NCI-H2227 treated with DMSO at 0.1 percent for 48 hours (cell line): ENCODE measurements at regions not wholly inside any gene's neighbourhood (a gene's known extent, or its start where the extent isn't known, plus 50 kb on each side); places are given as distances from the start of the nearest gene placed in this dataset.

ENCODE experiments used
- DNase-seq: peaks from one replicate; lab custom pipeline; 2025; lab: John Stamatoyannopoulos, UW

DNA sequence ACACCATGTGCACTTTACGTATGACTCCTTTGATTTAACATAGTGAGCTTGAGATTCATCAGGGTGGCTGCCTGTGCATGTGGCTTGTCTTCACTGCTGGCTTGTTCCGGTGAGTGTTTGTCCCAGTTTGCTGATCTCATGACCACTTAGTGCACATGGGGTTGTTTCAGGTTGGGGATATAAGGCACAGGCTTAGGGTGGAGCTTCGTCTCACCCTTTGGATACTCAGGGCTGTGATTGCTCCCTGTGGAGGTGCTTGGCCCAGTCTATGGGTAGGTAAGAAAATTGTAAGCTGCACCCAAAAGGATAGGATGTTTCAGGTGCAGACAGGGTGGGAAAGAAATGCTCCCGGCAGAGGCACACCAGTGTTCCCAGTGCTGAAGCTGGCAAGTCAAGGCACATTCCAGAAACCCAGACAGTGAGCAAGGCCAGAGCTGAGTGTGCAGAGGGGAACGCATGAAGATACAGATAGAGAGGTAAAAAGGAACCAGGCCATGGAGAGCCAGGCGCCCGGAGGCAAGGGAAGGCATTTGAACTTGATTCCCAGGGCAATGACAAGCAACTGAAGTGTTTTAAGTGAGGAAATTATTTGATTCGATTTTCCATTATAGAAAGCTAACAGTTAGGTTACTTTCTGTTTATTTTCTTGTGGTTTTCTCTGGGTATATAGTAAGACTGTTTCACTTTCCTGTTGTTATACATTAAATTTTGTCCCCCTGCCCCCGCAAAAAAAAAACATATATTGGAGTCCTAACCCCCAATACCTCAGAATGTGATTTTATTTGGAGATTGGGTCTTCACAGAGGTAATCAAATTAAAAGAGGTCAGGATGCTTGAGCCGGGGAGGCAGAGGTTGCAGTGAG, 289.8 kb upstream of the KLF6 start:
- DNase-seq = no peak

DNA sequence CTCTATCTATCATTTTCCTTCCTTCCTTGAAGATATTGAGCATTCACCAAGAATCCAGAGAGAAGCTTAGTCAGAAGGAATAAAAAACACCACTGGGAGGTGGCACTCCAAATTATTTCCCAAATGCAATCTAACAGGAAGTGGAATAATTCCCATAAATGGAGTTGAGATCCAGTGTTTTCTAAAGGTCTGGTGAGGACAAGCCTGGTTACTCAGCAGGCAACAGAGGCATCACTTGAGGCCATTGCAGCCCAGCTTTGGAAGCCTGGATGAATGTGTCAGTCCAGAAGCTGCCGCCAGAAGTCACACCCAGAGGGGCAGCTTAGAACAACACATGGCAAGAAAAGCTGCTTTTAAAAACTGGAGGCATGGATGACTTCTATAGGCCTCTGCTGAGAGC, 288.9 kb upstream of the KLF6 start:
- no peak for DNase-seq

DNA sequence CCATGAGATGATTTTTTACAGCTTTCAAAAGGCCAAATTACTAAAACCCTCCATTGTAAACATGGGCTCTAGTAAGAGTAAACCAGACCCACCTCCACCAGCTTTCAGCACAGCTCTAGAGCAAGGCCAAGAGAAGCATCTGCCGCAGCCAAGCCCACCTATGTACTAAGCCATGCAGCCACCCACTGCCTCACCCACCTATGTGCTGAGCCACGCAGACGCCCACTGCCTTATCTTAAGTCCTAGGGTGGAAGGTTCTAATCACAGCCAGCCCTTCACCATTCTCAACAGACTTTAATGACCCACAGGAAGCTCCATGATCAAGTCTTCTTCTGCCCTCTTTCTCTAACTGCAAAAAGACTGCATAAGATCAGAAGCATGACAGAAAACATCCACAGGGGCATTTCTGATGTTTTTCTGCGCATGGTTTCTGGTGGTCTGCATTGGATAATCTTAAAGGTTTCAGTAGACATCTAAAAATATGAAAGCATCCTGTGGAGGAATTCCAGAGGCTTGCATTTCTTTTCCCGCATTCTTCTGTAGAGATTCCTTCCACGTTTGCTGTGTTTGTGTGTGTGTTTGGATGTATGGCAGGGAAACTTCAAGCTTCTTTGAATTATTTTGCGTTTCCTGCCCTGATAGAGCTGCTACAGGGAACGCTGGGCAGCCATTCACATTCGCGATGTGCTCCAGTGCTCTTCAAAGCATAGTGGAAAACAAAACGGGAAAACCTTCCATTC, 286.1 kb upstream of the KLF6 start:
- no peak for DNase-seq

DNA sequence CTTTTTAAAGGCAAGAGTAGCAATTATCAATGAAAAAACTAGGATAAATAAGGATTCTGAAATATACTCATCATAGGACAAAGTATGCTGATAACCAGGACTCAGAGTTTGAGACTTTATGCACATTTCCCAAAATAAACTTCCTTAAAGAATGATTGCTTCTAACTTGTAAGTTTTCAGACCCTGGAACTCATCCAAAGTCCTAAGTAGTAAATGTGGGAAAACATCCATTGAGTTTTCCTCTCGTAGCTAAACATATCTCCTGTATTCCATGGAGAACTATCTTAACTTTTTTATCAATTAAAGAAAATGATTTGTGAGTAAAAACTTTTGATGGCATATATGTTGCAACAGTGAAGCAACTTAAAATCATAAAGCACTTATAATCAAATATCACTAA, 285.2 kb upstream of the KLF6 start:
- DNase-seq = no peak

DNA sequence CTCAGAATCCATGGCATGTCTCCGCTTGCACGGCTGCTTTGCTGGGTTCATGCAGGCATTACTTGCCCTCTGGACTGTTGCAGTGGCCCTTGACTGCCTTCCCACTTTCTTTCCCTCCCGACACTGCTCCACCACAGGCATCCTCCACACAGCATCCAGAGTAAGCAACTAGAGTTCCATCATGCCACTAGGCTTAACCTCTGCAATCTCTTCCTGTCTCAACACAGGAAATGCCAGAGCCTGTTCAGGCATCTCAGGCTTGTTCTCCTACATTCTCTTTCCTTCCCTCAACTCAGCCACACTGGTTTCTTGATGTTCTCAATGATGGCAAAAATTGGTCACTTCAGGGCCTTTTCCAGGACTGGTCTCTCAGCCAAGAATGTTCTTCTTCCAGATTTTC, 284.5 kb upstream of the KLF6 start:
- DNase-seq = no peak

DNA sequence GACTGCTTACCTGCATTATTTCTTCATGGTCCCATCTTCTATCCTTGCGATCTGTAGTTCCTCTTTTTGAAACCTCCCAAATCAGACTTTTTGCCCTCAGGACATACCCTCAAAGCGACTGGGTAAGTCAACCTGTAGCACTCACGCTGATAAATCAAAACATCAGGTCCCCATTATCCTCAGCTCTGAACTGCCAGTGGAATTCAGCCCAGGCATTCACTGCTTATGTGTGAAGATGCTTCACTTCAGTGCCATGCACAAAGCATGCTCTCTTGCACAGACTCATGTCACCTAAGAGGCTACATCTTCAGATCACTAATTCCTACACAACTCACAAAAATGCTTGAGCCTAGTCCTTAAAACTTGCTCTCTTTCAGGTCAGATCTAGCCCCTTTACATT, 283.6 kb upstream of the KLF6 start:
- no peak for DNase-seq

DNA sequence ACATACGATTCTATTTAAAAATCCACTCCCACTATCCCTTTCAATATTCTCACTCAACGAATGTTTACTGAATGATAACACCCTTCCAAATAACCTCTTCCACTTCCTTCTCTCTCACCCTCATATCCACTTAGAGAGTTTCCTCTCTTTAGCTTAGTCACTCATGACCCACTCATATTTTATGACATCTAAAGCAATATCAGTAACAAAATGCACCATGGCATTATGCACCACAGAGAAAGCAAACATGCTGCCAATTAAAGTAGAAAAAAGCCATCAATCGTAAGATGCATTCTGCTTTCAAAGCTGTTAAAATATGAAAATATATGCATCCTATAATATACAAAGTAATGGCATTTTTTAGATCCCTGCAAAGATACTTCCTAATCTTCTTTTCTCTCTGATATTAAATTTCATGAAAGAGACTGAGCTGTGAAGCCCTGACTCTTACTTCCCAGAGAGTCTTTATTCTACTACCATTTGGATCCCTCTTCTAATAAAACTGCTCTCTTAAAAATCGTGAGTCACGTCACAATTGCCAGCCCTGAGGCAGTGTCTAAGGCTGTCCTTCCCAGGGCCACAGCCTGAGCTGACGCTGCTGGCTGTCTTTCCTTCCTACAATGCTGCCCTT, 283.0 kb upstream of the KLF6 start:
- DNase-seq = no peak

DNA sequence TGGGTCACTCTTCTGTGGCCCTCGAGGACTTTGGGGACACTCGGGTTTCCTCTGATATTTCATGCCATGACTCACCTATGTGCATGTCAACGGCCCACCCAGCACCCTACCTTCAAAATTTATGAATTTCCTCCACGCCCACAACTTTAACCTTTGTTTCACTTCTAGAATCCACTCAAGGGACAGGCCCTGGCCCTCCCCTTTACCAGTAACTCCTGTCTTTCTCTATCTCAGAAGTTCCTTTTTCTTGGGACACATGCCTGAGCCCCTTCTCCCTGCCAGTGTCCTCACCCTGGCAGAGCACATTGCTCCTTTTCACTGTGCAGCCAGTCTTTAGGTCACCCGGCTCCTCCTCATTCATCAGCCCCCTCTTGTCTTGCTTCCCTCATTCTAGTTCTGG, 282.5 kb upstream of the KLF6 start:
- DNase-seq = no peak

DNA sequence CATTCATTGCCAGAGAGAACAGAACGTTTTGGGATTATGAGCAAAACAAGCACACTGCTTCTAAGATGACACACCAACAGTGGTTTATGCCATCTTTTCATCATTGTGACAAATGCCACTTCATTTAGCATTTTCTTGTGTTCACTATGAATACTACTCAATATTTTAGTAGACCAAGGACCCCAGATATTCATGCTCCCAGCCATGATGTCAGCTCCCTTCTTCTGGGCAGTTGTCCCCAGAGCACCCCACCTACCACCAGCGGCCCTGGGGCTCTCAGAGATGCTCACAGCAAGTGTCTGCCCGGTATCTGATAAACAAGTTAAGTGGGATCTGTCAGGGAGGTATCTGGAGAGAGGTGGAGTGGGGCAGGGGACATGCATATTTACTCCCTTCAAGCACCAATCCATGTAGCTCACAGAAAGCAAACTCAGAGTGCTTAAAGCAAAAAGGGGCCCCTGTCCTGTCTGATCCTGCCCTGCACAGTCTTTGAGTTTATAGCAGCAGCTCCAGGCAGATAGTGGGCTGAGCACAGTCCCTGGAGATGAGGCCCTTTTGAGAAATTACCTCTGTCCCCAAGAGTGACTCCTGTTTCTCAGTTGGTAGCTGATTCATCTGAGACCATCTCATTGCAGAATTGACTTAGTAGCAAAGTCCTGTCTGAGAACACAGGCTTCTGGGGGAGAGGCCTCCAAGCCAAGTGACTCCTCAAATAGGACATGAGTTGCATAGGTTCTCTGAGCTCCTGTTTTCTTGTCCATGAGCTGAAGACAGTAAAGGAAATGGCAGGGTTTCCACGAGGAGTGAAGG, 281.8 kb upstream of the KLF6 start:
- DNase-seq = no peak

DNA sequence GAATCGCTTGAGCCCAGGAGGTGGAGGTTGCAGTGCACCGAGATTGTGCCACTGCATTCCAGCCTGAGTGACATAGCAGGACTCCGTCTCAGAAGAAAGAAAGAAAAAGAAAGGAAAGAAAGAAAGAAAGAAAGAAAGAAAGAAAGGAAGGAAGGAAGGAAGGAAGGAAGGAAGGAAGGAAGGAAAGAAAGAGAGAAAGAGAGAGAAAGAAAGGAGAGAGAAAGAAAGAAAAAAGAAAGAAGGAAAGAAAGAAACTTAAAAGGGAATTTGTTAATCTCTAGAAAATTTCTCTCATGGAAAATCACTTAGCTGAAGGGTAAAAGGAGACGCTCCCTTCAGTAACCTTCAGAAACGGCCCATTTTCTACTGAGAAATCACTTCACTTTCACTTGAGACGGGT, 279.5 kb upstream of the KLF6 start:
- DNase-seq = no peak

DNA sequence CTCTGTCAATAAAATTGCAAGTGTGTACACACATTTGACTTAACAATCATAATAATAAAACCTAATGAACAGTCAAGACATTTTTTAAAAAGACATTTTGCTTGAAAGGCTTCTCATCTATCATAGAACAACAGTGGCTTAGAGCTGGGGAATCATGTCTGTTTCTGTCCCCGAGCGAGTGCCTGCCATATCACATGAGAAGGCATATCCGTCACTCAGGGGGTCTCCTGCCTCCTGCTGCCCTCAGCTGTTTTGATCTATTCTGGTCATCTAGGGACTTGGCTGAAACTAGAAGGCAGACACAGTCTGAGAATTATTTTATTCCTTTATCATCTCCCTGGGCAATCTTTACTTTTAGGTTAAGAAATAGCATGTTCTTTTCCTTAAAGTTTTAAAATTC, 278.7 kb upstream of the KLF6 start:
- DNase-seq = no peak

DNA sequence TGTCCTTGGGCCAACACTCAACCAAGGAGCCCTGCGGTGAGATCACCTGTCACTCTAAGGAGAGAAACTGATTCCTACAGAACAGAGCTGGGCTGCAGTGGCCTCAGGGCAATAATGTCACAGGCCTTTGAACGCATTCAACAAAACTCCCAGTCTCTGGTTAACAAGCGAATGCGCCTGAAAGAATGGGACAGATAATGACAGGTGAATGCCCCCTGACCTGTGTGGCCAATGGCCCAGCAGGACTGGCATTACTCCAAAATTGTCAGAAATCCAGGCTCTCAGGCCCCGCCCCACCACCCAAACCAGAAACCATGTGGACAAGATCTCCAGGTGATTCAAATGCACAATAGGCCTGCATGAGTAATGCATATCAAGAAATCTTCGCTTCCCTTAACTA, 277.7 kb upstream of the KLF6 start:
- DNase-seq = no peak

DNA sequence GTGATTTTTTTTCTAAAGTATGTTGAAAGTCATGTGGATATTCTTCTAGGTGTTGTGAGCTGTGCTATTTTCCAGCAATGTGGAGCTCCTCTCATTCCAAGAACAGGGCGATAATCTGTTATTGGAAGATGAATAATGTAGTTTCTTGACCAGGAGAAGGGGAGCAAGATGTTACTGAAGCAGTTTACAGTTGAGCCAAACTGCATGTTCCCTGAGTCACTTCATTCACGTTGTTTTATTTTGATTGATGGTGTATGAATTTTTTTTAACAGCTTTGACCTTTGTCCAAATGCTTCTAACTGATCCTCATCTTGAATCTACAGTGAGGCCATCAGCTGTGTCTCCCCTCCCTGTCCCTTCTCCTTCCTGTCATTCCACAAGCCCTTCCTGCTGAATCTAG, 277.1 kb upstream of the KLF6 start:
- DNase-seq = no peak

DNA sequence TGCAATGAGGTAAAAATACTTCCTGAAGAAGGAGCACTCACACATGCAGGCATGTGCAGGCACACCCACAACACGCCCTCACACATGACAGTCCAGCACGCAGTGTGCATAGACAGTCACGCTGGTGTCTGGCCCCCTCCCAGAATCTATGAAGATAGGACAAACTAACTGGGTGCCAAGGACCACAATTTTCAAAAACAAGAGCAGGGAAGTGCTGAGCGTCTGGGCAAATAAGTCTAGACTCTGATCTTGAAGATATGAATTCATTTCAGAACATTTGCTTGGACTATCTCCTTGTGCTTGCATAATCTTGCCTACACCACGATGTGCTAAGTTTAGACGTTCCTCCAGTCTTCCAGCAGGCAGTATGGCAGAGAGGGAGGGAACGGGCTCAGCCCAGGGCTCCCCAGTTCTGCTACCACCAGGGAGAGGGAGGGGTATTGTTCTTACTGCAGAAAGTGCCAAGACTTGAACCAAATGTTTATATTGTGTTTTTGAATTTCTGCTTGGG, 276.5 kb upstream of the KLF6 start:
- DNase-seq = no peak

DNA sequence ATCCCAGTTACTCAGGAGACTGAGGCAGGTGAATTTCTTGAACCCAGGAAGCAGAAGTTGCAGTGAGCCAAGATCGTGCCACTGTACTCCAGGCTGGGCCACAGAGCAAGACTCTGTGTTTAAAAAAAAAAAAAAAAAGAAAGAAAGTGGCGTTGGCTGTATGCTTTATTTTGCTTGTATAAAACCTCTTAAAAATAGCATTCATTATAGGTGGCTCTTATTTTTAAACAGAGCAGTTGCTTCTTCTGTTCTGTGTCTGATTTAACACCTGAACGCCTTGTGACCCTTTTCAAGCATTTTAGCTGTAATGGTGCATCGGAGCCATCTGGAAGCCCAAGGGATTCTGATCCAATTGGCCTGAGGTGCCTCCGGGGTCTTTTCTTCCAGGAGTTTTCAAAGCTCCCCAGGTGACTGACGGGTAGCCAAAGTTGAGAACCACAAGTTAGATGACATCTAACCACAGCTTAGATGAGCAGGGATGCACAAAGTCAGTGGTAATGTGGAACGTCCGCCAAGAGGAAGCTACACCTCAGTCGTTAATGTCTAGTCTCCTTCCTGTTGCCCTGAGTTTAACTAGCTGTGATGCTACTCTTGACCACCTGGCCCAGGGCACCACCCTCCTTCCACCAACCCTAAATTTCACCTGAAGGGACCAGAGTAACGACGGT, 274.6 kb upstream of the KLF6 start:
- no peak for DNase-seq

DNA sequence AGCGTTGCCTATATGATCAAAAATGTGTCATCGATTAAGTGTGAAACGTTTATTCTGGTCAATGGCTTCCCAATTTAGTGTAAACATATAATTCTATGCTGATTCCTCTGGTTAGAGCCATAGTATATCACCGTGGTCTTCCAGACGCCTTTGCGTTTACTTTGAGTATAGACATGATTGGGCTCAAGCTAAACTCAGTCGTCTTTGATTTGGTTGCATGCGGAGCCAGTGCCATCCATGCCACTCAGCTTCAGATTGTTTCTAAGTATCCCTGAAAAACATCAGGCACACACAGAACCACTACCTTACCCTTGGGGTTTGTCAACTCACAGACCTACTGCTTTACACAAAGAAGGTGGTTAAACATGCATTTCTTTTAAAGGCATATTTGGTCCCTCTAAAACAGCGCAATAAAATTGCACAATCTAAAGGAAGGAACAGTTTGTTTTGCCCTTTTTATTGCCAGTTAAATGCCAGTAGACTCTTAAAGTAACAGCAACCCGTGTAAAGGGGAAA, 273.6 kb upstream of the KLF6 start:
- no peak for DNase-seq

DNA sequence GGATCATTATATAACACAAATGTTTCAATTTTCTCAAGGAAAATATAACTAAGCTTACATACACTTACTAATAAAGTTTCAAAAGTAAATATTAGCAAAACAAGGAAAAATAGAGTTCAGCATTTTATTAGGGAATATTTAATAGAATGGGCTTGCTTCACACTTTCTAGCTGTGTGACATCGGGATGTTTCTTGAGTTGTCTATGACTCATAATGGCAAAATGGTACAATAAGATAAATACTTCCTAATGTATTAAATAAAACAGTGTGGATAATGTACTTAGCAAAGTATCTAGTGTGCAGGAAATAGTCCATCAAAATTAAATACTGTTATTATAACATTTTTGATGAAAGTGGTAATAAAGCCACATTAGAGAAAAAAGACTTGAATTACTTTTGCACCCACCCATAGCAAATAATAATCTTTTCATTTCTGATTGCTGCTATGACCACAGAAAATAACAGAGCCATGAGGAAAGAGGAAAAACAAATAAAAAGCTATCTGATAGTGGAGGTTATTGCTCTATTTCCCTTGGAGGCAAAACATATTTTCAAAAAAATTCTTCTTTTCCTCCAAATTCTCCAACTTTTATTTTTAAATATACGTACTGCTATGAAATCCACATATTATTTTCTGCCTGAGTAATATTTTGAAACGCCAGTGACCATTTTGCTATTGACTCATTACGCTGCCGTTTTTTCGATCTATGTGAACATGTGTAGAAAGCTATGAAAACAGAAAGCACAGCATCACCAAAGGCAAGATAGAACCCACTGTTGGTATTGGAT, 272.9 kb upstream of the KLF6 start:
- no peak for DNase-seq

DNA sequence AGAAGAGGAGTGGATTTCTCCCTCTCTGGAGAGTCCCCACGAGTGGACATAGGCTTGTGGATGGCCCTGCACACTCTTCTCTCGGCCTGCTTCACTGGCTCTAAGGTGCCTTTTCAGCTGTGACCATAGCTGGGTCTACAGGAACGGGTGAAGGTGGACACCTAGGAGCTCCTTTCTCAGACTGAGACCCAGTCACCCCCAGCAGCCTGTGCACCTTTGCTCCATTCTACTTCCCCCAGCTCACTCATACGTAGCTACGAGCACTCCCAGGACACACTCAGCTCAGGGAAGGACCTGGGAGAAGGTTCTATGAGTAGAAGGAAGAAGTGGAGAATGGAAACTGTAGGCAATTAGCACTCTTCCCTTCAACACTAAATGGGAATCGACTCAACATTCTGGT, 272.0 kb upstream of the KLF6 start:
- no peak for DNase-seq

DNA sequence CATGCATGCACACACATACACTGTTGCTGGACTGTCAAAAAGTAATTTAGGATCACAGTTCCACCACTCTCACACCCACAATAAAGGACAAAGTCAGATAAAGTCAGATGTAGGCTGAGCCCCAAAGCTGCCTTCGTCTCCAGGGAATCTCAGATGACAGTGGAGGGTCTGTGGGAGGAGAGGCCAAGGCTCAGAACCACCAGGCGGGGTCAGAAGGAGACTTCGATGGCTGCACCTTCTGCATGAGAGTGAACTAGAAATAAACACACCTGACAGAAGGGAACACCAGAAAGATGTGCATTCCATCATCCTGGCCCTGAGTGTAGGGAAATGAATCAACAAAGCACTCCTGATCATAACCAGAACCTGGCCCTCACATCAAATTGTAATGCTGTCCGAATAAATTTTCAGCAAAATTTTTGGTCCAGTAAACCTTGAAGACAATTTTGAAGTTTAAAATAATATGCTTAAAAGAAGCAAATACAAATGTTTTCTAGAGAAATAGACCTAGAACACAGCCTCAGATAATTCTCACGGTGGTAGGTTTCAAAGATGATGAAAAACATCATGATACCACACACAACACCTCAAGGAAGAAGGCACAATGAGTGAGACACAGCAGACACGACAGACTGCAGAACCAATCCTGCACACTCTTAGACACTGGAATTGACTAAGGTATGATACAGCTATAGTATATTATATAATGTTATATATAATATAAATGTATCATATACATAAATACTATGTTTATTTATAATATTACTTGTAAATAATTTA, 269.8 kb upstream of the KLF6 start:
- no peak for DNase-seq

DNA sequence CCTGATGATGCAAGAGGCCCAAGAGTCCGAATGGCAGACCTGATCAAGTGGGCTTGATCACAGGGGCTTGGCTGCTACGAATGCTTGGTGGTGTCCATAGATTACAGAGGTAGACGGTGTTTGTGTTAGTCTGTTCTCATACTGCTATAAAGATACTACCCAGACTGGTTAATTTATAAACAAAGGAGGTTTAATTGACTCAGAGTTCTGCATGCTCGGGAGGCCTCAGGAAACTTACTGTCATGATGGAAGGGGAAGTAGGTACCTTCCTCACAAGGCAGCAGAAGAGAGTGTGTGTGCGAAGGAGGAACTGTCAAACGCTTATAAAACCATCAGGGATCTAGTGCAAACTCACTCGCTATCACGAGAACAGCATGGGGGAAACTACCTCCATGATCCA, 268.9 kb upstream of the KLF6 start:
- DNase-seq = no peak
